Tibial artery (tissue), 4 donors: ENCODE measurements at regions not wholly inside any gene's neighbourhood (a gene's known extent, or its start where the extent isn't known, plus 50 kb on each side); places are given as distances from the start of the nearest gene placed in this dataset.

Experiments
- DNase-seq, 2 donors: peaks; one replicate each; pipeline ENCODE4 v3.0.0-alpha.2; 2019
- H3K27ac ChIP-seq, 2 donors: fragments of 200-600 bp; sonication (generic) in 1 of 2; 1 replicate in 1 of 2; 2 replicates in 1 of 2; pipeline ENCODE4 v1.5.1; 2018 to 2019; ENCODE audit warnings: mild to moderate bottlenecking in 1 of 2
- H3K27me3 ChIP-seq, 2 donors: fragments of 200-600 bp; sonication (generic) in 1 of 2; one replicate each; pipeline versions ENCODE4 v1.5.1 to v1.6.0; 2016 to 2019
- H3K36me3 ChIP-seq, 3 donors: fragments of 200-600 bp; sonication (generic) in 2 of 3; one replicate each; pipeline ENCODE4 v1.5.1; 2016 to 2019; ENCODE audit warnings: mild to moderate bottlenecking in 2 of 3
- H3K4me1 ChIP-seq, 4 donors: fragments of 200-600 bp; sonication (generic) in 2 of 4; 1 replicate in 3 of 4; 2 replicates in 1 of 4; pipeline ENCODE4 v1.5.1; 2016 to 2019
- H3K4me3 ChIP-seq, 2 donors: fragments of 200-600 bp; sonication (generic) in 1 of 2; 1 replicate in 1 of 2; 2 replicates in 1 of 2; pipeline ENCODE4 v1.5.1; 2018 to 2019; ENCODE audit warnings: mild to moderate bottlenecking in 2 of 2
- H3K9me3 ChIP-seq, 3 donors: fragments of 200-600 bp; sonication (generic) in 1 of 3; one replicate each; pipeline ENCODE4 v1.5.1; 2016 to 2019
- CTCF ChIP-seq, 2 experiments: fragments of 200-600 bp in 1 of 2; fragments of 450-650 bp in 1 of 2; IDR thresholded peaks; one replicate each; pipeline ENCODE4 v1.5.1; 2017 to 2019; ENCODE audit warnings: antibody characterized with exemption in 2 of 2, mild to moderate bottlenecking in 1 of 2, moderate library complexity in 1 of 2
- intact Hi-C: fragments of 100-400 bp; cut with DNase I; formaldehyde crosslinking; loops from one replicate; pipeline ENCODE4 v1.15.0; 2023; ENCODE audit warnings: low total_unique reads

DNA sequence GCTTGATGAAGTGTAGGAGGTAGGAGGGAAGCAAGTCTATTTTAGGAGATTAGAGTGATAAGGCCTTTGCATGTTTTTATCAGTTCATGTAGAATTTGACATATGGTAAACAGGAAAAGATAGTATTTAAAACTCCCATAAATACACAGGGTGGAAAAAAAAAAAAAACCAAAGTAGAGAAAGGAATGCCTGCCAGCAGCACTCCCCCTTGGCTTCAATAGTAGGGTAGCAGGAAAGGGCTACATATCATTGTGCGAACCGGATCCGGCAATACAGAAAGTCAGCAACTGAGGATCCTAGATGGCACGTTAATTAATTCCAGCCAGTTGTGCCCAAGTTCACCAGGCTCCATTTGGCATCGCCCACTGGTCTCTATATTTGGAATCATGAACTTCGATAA lies 159.6 kb upstream of the SMIM21 start:
- no peaks in the 10 kb centered on the region for H3K9me3 ChIP-seq
- no peak for DNase-seq
- TF ChIP-seq CTCF (IDR thresholded peaks at IDR 0.05): no peak

DNA sequence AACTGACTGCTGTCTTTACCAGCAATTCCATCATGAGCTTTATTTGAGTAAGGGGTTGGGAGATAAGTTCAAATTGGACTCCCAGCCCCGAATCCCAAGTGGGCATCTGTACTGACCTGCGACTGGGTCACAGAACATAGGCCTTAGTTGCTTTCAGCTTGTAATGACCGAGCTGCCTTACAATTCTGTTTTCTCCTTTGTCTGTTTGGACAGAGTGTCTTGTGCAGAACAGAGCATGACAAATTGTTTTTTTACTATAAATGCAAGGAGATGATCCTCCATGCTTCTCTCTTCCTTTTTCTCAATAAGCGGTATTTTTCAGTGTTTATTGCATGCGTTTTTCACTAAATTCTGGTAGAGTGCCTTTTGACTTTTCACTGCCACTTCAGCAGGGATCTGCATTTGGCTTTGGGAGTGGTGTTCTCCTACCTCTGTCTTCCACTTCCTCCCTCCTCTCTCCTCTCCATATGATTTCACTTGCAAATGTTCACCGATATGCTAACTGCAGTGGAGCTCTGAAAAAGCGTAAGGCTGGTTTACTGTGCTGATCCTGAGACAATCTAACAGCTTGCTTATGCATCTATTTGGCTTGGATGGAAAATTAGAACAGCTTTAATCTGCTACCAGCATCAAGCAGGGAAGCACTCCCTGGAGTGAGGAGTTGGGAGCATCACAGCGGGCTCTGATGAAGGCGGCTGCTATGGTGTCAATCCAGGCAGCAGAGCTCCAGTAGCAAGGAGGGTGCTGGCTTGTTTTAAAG lies 158.8 kb upstream of the SMIM21 start:
- TF ChIP-seq CTCF (IDR thresholded peaks at IDR 0.05): no peak
- Histone ChIP-seq H3K9me3 (no peaks in the 10 kb centered on the region), H3K27ac (no peak overlapping the region), H3K4me1 (peaks cover 0 to 4% (median 0%) of the 10 kb centered on the region in 4 donors), H3K27me3 (no peaks in the 10 kb centered on the region), H3K36me3 (no peaks in the 10 kb centered on the region), H3K4me3 (no peak overlapping the region)
- no peak for DNase-seq
- intact Hi-C loops: no loop called here

More for the DNA sequence above, 159.6 kb upstream of the SMIM21 start:
- H3K36me3 ChIP-seq: no peaks in the 10 kb centered on the region
- no peak overlapping the region for H3K4me3 ChIP-seq
- no peaks in the 10 kb centered on the region for H3K4me1 ChIP-seq
- no peak overlapping the region for H3K27ac ChIP-seq
- intact Hi-C loops: no loop called here
- H3K27me3 ChIP-seq: no peaks in the 10 kb centered on the region

- DNase-seq: no peak
- H3K27me3 ChIP-seq: no peaks in the 10 kb centered on the region
- no peaks in the 10 kb centered on the region for H3K36me3 ChIP-seq
- H3K4me3 ChIP-seq: no peak overlapping the region
- peaks cover 0 to 5% (median 0%) of the 10 kb centered on the region in 4 donors for H3K4me1 ChIP-seq
- intact Hi-C loops: no loop called here
- no peak for TF ChIP-seq CTCF (IDR thresholded peaks at IDR 0.05)
- no peak overlapping the region for H3K27ac ChIP-seq
- H3K9me3 ChIP-seq: no peaks in the 10 kb centered on the region
Measured at GRCh38 chr18:75582940-75583339, 155.4 kb upstream of the SMIM21 start.

- DNase-seq: no peak
- peaks cover 0 to 5% (median 0%) of the 10 kb centered on the region in 4 donors for H3K4me1 ChIP-seq
- intact Hi-C loops: no loop called here
- H3K27ac ChIP-seq: no peak overlapping the region
- H3K4me3 ChIP-seq: no peak overlapping the region
- no peaks in the 10 kb centered on the region for H3K36me3 ChIP-seq
- no peak for TF ChIP-seq CTCF (IDR thresholded peaks at IDR 0.05)
- H3K9me3 ChIP-seq: no peaks in the 10 kb centered on the region
- no peaks in the 10 kb centered on the region for H3K27me3 ChIP-seq
Measured at GRCh38 chr18:75582406-75582821, 154.9 kb upstream of the SMIM21 start.

GRCh38 chr18:75581336-75582131 lies 154.0 kb upstream of the SMIM21 start:
- Histone ChIP-seq H3K9me3 (no peaks in the 10 kb centered on the region), H3K4me1 (peaks cover 0 to 5% (median 0%) of the 10 kb centered on the region in 4 donors), H3K36me3 (no peaks in the 10 kb centered on the region), H3K27me3 (no peaks in the 10 kb centered on the region), H3K27ac (no peak overlapping the region), H3K4me3 (no peak overlapping the region)
- intact Hi-C loops: no loop called here
- TF ChIP-seq CTCF (IDR thresholded peaks at IDR 0.05): no peak
- DNase-seq: no peak
